Stimulated activated CD8-positive, alpha-beta memory T cell treated with anti-CD3 and anti-CD28 coated beads, Interleukin-7, amount 100 ng/mL, for 24 hours (primary cell): ENCODE measurements at regions not wholly inside any gene's neighbourhood (a gene's known extent, or its start where the extent isn't known, plus 50 kb on each side); places are given as distances from the start of the nearest gene placed in this dataset.

Experiments used
- DNase-seq: peaks from one replicate; pipeline ENCODE4 v3.0.0-alpha.2; 2020; ENCODE audit warnings: low read depth

- DNase-seq = no peak
Observed at GRCh38 chr7:23973264-23973663, 263.2 kb downstream of the STK31 start.

GRCh38 chr7:23980081-23980480 lies 270.1 kb downstream of the STK31 start:
- no peak for DNase-seq

- DNase-seq = no peak
Observed at GRCh38 chr7:23981314-23981713, 271.3 kb downstream of the STK31 start.

- no peak for DNase-seq
Observed at GRCh38 chr7:23981758-23982157, 271.7 kb downstream of the STK31 start.

- no peak for DNase-seq
Observed at GRCh38 chr7:24005517-24005916, 278.5 kb upstream of the NPY start.

GRCh38 chr7:24010495-24010894 lies 273.5 kb upstream of the NPY start:
- DNase-seq = no peak

- no peak for DNase-seq
Observed at GRCh38 chr7:24017519-24017918, 266.5 kb upstream of the NPY start.

GRCh38 chr7:24018331-24018730 lies 265.7 kb upstream of the NPY start:
- DNase-seq = no peak

- no peak for DNase-seq
Observed at GRCh38 chr7:24019841-24020240, 264.1 kb upstream of the NPY start.

GRCh38 chr7:24024276-24025068 lies 259.5 kb upstream of the NPY start:
- DNase-seq = no peak

- no peak for DNase-seq
Observed at GRCh38 chr7:24025094-24025493, 258.9 kb upstream of the NPY start.

- no peak for DNase-seq
Observed at GRCh38 chr7:24025765-24026164, 258.2 kb upstream of the NPY start.

GRCh38 chr7:24026351-24026750 lies 257.6 kb upstream of the NPY start:
- DNase-seq = no peak

GRCh38 chr7:24029068-24029467 lies 254.9 kb upstream of the NPY start:
- no peak for DNase-seq

- no peak for DNase-seq
Observed at GRCh38 chr7:24034251-24034650, 249.7 kb upstream of the NPY start.

GRCh38 chr7:24035366-24036032 lies 248.5 kb upstream of the NPY start:
- DNase-seq = no peak

GRCh38 chr7:24036033-24036412 lies 248.0 kb upstream of the NPY start:
- DNase-seq = no peak

GRCh38 chr7:24038993-24039392 lies 245.0 kb upstream of the NPY start:
- DNase-seq = no peak

- DNase-seq = no peak
Observed at GRCh38 chr7:24039991-24040624, 243.9 kb upstream of the NPY start.

- DNase-seq = no peak
Observed at GRCh38 chr7:24042028-24042427, 242.0 kb upstream of the NPY start.

GRCh38 chr7:24049296-24049695 lies 234.7 kb upstream of the NPY start:
- DNase-seq = no peak

- no peak for DNase-seq
Observed at GRCh38 chr7:24050991-24051560, 232.9 kb upstream of the NPY start.

GRCh38 chr7:24051651-24052050 lies 232.3 kb upstream of the NPY start:
- DNase-seq = no peak
